Smooth muscle cell of the brain vasculature (primary cell): ENCODE measurements at regions not wholly inside any gene's neighbourhood (a gene's known extent, or its start where the extent isn't known, plus 50 kb on each side); places are given as distances from the start of the nearest gene placed in this dataset.

Experiments
- DNase-seq: peaks from one replicate; pipeline ENCODE4 v3.0.0-alpha.2; 2012; ENCODE audit warnings: low read depth, low spot score

GRCh38 chr5:54772684-54773083 lies 212.7 kb downstream of the ESM1 start:
- DNase-seq: no peak

DNA sequence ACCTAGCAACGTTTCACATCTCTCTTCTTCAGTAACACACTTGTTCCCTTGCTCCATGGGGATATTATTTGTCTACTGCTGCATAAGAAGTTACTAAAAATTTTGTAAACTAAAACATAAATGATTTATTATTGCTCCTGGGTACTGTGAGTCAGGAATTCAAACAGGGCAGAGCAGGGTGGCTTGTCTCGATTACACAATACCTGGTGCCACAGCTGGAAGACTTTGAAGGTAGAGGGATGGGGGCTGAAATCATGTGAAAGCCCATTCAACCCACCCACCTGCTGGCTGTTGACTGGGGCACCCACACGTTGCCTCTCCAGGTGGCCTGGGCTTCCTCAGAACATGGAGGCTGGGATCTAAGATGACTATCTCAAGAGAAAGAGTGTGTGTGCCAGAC lies 213.2 kb downstream of the ESM1 start:
- no peak for DNase-seq

DNA sequence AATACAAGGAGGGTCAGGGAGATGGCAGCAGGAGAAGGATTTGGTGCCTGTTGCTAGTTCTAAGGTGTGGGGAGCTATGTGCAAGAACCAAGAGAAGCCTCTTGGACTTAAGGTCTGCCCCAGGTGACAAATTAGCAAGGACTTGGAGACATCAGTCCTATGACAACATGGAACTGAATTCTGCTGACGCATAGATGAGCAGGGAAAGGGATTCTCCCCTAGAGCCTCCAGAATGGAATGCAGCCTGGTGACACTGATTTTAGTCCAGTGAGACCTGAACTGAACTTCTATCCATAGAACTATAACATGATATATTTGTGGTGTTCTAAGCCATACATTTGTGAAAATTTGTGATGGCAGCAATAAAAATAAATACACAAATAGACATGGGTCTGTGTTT lies 215.6 kb downstream of the ESM1 start:
- DNase-seq: no peak

GRCh38 chr5:54769072-54769471 lies 216.3 kb downstream of the ESM1 start:
- DNase-seq: no peak

DNA sequence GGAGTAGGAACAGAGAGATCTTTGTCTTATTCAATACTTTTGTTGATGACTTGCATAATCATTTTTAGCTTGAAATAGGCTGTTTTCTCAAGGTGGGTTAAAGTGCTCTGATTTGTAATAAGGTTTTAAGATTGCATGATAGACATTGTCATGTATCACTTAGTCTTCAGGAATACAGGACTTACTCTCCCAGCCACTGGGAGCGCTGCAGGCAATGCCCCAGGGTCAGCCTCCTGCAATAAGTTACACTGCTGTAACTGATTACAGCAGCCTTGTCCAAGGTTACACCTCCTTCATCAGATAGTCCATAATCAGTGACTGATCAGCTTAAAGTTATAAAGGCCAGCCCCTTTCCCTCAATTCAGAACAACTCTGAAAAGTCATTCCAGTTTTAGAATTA lies 218.6 kb downstream of the ESM1 start:
- no peak for DNase-seq

DNA sequence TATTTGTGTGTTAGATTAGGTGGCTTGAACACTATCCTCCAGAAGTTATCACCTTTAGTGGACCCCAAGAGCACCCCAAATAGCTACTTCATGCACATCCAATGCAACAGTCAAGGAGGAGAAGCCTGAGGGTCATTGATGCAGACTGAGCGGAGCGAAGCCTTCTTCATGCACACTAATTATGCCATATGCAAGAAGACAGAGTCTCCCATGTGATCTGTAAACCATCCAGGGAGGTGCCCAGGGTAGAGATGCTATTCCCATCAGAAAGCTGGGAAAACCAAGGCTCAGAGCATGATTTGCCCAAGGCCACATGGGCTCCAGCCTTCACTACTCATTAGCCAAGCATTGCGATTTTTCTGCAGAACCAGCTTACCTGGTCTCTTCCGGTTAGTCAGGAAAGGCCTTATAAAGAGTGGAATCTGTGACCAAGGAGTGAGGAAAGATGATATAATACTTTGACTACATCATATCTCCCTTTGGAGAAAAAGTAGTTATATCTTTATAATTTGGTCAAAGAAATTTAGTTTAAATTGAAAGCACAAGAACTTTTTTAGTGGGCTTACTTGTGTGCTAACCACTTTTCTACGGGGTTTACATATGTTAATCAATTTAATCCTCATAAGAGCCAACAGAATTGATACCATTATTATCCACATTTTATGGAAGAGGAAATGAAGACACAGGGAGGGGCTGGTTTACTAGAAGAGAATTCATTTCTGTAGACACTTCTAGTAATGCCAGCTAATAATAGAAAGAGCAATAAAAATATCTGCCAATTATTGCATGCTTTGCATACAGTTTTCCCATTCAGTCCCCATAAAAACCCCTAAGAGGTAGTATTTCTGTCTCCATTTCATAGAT lies 220.0 kb downstream of the ESM1 start:
- DNase-seq: no peak

DNA sequence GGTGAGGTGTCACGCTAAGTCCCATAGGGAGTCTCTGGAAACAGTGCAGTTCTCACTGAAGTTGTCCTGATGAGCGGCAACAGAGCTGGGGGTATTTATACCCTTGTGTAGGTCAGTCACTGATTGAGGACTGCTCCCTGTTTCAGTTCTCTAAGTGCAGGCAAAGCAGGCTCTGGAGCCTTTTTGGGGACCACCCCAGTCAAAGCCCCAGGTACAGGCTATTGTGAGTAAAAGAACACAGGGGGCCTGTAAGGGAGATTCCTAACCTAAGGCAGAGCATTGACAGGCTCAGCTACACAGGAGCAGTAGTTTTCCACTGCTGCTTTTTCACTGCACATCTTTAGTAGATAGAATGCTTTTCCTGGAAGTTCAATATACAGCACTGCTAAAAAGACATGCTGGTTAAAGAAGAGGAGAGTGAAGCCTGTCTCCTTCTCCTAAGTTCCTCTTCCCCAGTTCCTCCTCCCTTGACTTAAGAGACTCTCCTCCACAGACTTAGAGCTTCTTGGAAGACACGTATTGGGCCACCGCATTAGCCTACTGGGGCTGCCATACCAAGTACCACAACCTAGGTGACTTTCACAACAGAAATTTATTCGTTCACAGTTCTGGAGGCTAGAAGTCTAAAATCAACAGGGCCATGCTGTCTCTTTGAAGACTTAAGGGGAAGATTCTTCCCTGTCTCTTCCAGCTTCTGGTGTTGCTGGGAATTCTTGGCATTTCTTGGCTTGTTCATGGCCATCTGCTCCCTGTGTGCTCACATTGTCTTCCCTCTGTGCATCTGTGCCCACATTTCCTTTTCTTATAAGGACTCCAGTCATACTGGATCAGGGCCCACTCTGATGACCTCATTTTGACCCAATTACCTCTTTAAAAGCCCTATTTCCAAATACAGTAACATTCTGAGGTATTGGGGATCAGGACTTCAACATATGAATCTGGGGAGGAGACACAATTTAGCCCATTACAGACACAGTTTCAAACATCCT lies 221.0 kb downstream of the ESM1 start:
- no peak for DNase-seq

DNA sequence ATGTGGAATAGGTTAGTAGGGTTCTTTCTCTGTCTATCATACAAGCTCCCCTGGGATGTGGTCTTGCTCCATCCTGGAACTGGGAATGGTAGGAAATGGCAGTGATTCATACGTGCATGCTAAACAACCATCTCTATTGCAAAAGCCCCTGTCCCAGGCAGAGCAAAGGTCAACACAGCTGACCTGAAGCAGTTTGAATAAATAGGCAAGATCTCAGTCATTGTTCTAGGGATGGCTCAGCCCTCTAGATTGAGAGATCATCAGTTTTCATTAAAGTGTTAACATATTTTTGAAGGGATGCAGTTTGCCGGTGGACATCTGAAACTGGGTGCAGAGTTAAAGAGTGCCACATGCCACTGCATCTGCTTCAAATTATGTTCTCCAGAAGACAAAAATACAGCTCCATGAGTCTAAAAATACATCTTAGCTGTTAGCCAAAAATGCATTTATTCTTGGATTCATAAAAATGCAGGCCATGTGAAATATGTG lies 224.1 kb downstream of the ESM1 start:
- peak; percentile 43 for DNase-seq

- no peak for DNase-seq
Observed at GRCh38 chr5:54760182-54760935, 225.0 kb downstream of the ESM1 start.

DNA sequence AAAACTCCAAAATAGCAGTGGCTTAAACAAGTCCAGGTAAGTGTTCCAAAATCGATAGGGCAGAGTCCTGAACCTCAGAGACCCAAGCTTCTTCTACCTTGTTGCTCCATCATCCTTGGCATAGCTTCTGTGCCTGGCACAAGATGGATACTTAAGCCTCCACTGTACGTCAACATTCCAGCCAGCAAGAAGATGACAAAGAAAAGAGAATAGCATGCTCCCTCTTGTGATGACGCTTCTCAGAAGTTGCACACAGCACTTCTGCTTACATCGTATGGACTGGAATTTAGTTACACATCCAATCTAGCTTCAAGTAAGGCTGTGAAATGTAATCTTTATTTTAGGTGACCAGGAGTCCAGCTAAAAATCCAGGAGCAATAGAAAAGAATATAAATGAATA lies 227.4 kb downstream of the ESM1 start:
- no peak for DNase-seq

DNA sequence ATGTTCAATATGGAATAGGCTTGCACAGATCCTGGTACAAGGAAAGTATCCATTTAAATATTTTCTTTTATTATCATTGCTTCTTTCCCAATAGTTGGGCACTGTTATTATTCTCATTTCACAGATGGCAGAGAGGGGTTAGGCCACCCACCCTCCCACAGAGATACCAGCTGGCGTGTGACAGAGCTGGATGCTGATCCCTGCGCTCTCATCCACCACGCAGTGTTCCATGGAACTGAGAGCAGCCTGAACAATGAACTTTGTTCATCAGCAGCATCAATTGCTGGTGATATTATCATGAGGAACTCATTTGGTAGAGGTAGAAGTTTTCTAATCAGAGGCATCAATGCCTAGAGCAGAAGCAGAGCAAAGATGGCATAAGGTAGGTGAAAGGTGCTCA lies 227.9 kb downstream of the ESM1 start:
- no peak for DNase-seq

GRCh38 chr5:54756796-54757402 lies 228.5 kb downstream of the ESM1 start:
- DNase-seq: no peak

- no peak for DNase-seq
Observed at GRCh38 chr5:54756301-54756700, 229.1 kb downstream of the ESM1 start.

DNA sequence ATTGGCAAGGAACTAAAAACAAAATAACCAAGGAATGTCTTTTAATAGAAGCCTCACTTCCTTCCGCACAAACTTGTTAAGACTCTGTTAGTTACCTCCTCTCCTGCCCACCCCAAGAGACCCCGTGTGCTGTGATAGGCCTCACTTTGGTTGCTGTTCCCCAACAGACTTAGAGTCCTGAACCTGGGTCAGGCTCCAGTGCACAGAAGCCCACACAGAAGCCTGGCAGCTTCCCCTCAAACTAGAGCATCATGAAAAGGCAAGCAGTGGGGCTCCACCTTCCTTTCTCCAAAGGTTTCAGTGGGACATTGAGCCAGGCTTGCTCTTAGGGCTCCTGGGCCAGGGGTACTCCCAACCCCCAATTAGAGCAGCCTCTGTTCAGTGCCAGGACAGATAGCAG lies 230.5 kb downstream of the ESM1 start:
- DNase-seq: no peak

- no peak for DNase-seq
Observed at GRCh38 chr5:54754420-54754819, 231.0 kb downstream of the ESM1 start.

DNA sequence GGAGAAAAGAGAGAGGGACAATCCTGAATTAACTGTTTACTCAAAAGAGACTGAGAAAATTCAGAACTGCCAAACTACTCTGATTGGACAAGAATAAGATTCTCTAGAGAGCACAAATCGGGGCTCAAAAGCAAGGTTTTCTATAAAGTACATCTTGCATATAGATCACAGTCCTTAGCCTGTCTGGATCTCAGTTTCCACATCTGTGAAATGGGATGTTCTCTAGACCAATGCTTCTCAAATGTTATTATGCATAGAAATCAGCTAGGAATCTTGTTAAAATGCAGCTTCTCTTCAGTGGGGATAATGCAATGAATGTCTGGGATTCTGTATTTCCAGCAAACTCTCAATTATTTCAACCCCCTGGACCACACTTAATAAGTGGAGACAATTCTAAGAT lies 231.6 kb downstream of the ESM1 start:
- DNase-seq: no peak

- DNase-seq: no peak
Observed at GRCh38 chr5:54753034-54753433, 232.4 kb downstream of the ESM1 start.

DNA sequence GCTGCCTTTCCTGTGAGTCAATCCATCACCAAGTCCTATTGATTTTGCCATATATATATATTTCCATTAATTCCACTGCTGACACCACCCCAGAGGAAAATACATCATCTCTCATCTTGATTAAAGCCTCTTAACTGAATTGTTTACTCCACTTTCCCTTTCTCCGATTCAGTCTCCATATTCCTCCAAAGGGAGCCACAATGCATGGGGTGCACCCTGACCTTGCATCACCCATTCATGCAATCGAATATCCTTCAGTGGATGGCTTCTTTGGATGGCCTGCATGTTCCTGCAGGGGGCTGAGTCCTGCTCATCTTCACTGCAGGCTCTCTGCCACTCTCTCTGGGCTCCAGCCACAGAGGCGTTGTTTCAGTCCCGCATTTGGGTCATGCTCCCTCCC lies 231.0 kb downstream of the SNX18 start:
- DNase-seq: no peak

DNA sequence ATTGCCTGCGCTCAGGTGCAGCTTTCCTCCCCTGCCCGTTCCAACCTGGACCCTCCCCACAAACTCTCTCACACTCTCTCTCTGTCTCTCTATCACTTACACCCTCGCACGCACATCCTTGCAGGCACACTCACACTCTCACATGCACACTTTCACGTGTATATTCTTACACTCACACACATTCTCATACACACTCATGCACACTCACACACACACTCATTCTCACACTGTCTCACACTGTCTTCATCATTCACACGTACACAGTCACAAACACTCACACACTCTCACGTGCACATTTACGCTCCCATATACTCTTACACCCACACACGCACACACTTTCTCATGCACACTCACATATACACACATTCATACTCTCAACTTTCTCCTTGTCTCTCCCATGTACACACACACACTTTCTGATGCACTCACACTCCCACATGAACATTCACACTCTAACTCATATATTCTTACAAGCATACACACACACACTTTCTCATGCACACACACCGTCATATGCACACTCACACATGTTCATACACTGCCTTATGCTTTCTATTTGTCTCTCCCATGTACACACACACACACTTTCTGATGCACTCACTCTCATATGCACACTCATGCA lies 229.3 kb downstream of the SNX18 start:
- no peak for DNase-seq

- no peak for DNase-seq
Observed at GRCh38 chr5:54746346-54746745, 228.8 kb downstream of the SNX18 start.

DNA sequence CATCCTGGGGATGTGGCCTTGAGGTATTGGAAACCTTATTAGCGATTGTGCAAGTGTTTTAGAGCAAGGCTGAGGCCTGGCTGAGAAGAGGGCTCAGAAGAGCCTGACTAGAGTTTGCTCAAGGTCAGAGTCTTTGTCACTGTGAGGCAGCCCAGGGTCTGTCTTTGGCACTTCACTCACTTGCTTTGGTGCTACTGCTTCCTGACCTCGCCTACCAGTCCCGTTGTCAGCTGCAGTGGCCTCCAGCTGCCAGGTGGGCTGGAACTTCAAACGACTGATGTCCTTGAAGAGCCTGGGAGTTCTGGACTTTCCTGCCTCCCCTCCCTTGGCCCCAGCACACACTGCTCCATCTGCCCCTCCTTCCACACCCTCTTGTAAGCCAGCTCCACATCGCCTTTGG lies 228.0 kb downstream of the SNX18 start:
- no peak for DNase-seq
